HCT116 (cell line): ENCODE measurements at regions not wholly inside any gene's neighbourhood (a gene's known extent, or its start where the extent isn't known, plus 50 kb on each side); places are given as distances from the start of the nearest gene placed in this dataset.

Source experiments
- ATAC-seq: fragments of 200-7000 bp; cut with Tn5 transposase; 2 replicates; pipeline ENCODE4 v1.9.1; 2020; ENCODE audit warnings: mild to moderate bottlenecking, moderate library complexity
- BruUV-seq: library from RNA; stranded (reverse); fragments of 400-500 nt; replicated peaks from 2 replicates; lab custom pipeline; 2021; lab: Mats Ljungman, UMichigan
- CTCF ChIA-PET: fragments of 300-600 bp; sonication (Branson Sonifier 250); formaldehyde crosslinking; loops from one replicate; lab custom pipeline; 2021; ENCODE audit warnings: antibody characterized with exemption; lab: Charles Lee
- POLR2A ChIA-PET: fragments of 300-600, 350-600 bp; sonication (Branson Sonifier 250); formaldehyde crosslinking; loops from one replicate; lab custom pipeline; 2021; ENCODE audit warnings: antibody characterized with exemption; lab: Charles Lee
- RAD21 ChIA-PET, 2 experiments: fragments of 300-600 bp; sonication (Branson Sonifier 250); formaldehyde crosslinking; loops; one replicate each; lab custom pipeline; 2023; ENCODE audit warnings: low total read pairs in 2 of 2; ENCODE audit not compliant: uncharacterized antibody in 2 of 2, unreplicated experiment in 2 of 2, low non-redundant PET in 1 of 2; lab: Charles Lee
- DNase-seq: peaks from one replicate; pipeline ENCODE4 v3.0.0-alpha.2; 2010; ENCODE audit warnings: low read depth, low spot score
- H2AFZ ChIP-seq: fragments of 200-600 bp; shearing (Covaris generic), sonication (generic); 2 replicates; pipeline ENCODE4 v1.6.1; 2017; ENCODE audit warnings: low read depth, mixed run types, mixed read lengths, antibody characterized with exemption, low read length; ENCODE audit not compliant: poor library complexity, severe bottlenecking
- H3K27ac ChIP-seq: 2 replicates; pipeline ENCODE4 v1.5.1; 2012; ENCODE audit warnings: low read depth, low read length
- H3K27me3 ChIP-seq: fragments of 200-600 bp; sonication (generic); 2 replicates; pipeline ENCODE4 v1.6.1; 2016; ENCODE audit warnings: mixed run types, low read length, mixed read lengths; ENCODE audit not compliant: insufficient read depth
- H3K36me3 ChIP-seq, 2 experiments: fragments of 200-500 bp in 1 of 2; fragments of 200-600 bp in 1 of 2; sonication (Bioruptor generic) in 1 of 2; sonication (generic) in 1 of 2; 2 replicates each; pipeline versions ENCODE4 v1.5.1 to v1.6.1; 2014 to 2016; ENCODE audit warnings: low read length in 2 of 2, inconsistent platforms in 1 of 2, mixed read lengths in 1 of 2, mixed run types in 1 of 2; ENCODE audit not compliant: insufficient read depth in 2 of 2, control insufficient read depth in 1 of 2
- H3K4me1 ChIP-seq, 2 experiments: fragments of 200-600 bp in 1 of 2; sonication (generic) in 1 of 2; 2 replicates each; pipeline versions ENCODE4 v1.5.1 to v1.6.1; 2012 to 2017; ENCODE audit warnings: low read length in 2 of 2, inconsistent platforms in 1 of 2, mild to moderate bottlenecking in 1 of 2, mixed read lengths in 1 of 2, mixed run types in 1 of 2, moderate library complexity in 1 of 2; ENCODE audit not compliant: insufficient read depth in 2 of 2, control insufficient read depth in 1 of 2
- H3K4me2 ChIP-seq: fragments of 200-600 bp; sonication (generic); 2 replicates; pipeline ENCODE4 v1.6.1; 2017; ENCODE audit warnings: mixed run types, low read length, mixed read lengths
- H3K4me3 ChIP-seq, 2 experiments: fragments of 200-600 bp in 1 of 2; sonication (generic) in 1 of 2; replicated peaks in 1 of 2; 2 replicates each; pipeline ENCODE4 v1.5.1; 2011 to 2016; ENCODE audit warnings: low read length in 2 of 2, control low read depth in 1 of 2, low read depth in 1 of 2, mild to moderate bottlenecking in 1 of 2, mixed read lengths in 1 of 2, mixed run types in 1 of 2
- H3K79me2 ChIP-seq: fragments of 200-600 bp; sonication (generic); 2 replicates; pipeline ENCODE4 v1.6.1; 2017; ENCODE audit warnings: mild to moderate bottlenecking, mixed run types, low read length, moderate library complexity, mixed read lengths; ENCODE audit not compliant: insufficient read depth
- H3K9ac ChIP-seq: fragments of 200-600 bp; sonication (generic); 2 replicates; pipeline ENCODE4 v1.6.1; 2016; ENCODE audit warnings: low read length, mixed read lengths
- H3K9me2 ChIP-seq: fragments of 200-600 bp; sonication (generic), shearing (Covaris generic); 2 replicates; pipeline ENCODE4 v1.6.1; 2017; ENCODE audit warnings: mixed run types, mild to moderate bottlenecking, moderate library complexity; ENCODE audit not compliant: insufficient read depth
- H3K9me3 ChIP-seq, 2 experiments: fragments of 200-500 bp in 1 of 2; fragments of 200-600 bp in 1 of 2; sonication (Bioruptor generic) in 1 of 2; sonication (generic) in 1 of 2; 2 replicates each; pipeline ENCODE4 v1.6.1; 2014 to 2017; ENCODE audit warnings: low read length in 2 of 2, mixed read lengths in 2 of 2, inconsistent platforms in 1 of 2, low read depth in 1 of 2, mild to moderate bottlenecking in 1 of 2, mixed run types in 1 of 2, moderate library complexity in 1 of 2; ENCODE audit not compliant: control insufficient read depth in 1 of 2, insufficient read depth in 1 of 2
- H4K20me1 ChIP-seq: fragments of 200-600 bp; sonication (generic), shearing (Covaris generic); 2 replicates; pipeline ENCODE4 v1.6.1; 2017; ENCODE audit warnings: mixed run types, mild to moderate bottlenecking, moderate library complexity; ENCODE audit not compliant: insufficient read depth
- EGR1 ChIP-seq: IDR thresholded peaks from 2 replicates; pipeline ENCODE4 v1.6.1; 2012; ENCODE audit warnings: low read depth
- JUND ChIP-seq: IDR thresholded peaks from 2 replicates; pipeline ENCODE4 v1.6.1; 2012
- POLR2A ChIP-seq: IDR thresholded peaks from 2 replicates; pipeline ENCODE4 v1.7.0; 2011; ENCODE audit warnings: borderline replicate concordance; ENCODE audit not compliant: insufficient read depth, insufficient read length; ENCODE audit errors: extremely low read depth
- POLR2AphosphoS5 ChIP-seq: IDR thresholded peaks from 2 replicates; pipeline ENCODE4 v1.6.1; 2011; ENCODE audit warnings: mild to moderate bottlenecking, low read depth, low read length, moderate library complexity
- SP1 ChIP-seq: IDR thresholded peaks from 2 replicates; pipeline ENCODE4 v1.6.1; 2012; ENCODE audit warnings: low read depth
- SRF ChIP-seq: IDR thresholded peaks from 2 replicates; pipeline ENCODE4 v1.6.1; 2012; ENCODE audit warnings: low read depth
- TCF7L2 ChIP-seq: IDR thresholded peaks from 2 replicates; pipeline ENCODE4 v1.7.0; 2011; ENCODE audit warnings: borderline replicate concordance, inconsistent platforms; ENCODE audit not compliant: insufficient read depth, insufficient read length; ENCODE audit errors: extremely low read depth
- intact Hi-C: fragments of 100-400 bp; cut with micrococcal nuclease; formaldehyde crosslinking; loops from 2 replicates; pipeline ENCODE4 v1.10.0; 2022
- TF ChIP-seq, protein P1 (sequence below): IDR thresholded peaks from 2 replicates; pipeline ENCODE4 v1.6.1; 2012; ENCODE audit warnings: low read depth
- TF ChIP-seq, protein P2 (sequence below), 3 experiments: fragments of 200-600 bp in 1 of 3; sonication (generic) in 1 of 3; IDR thresholded peaks in 2 of 3; conservative IDR thresholded peaks in 1 of 3; 2 replicates each; pipeline ENCODE4 v1.5.1; 2012 to 2017; ENCODE audit warnings: low read depth in 2 of 3, low read length in 2 of 3, antibody characterized with exemption in 1 of 3, borderline replicate concordance in 1 of 3, control low read depth in 1 of 3, mild to moderate bottlenecking in 1 of 3, mixed read lengths in 1 of 3, mixed run types in 1 of 3, moderate library complexity in 1 of 3; ENCODE audit not compliant: insufficient read depth in 1 of 3
- TF ChIP-seq, protein P3 (sequence below): IDR thresholded peaks from 2 replicates; pipeline ENCODE4 v1.6.1; 2012

DNA sequence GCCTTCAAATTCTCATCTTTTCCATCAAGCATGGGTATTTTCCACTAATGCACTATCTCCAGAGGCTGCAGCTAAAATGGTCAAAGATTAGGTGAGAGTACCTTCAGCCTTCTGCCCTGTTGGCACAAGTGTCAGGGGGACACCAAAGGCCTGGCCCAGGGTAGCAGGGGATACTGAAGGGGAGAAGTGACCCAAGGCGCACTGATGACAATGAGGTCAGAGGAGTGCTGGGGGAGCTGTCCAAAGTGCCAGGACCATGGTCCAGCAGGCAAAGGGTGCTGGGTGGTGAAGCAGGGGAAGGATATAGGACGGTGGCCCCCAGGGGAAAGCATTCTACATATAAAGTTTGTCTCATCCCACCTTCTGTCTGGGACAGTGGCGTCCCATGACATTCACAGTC is 303.4 kb downstream of the SMAD2 start:
- Histone ChIP-seq H3K36me3 (no peaks in the 10 kb centered on the region), H3K9ac (no peak overlapping the region), H3K4me3 (no peak overlapping the region), H3K4me1 (no peaks in the 10 kb centered on the region), H3K9me2 (no peaks in the 10 kb centered on the region), H3K27me3 (peaks cover 17% of the 10 kb centered on the region), H3K9me3 (no peaks in the 10 kb centered on the region), H3K4me2 (no peak overlapping the region), H4K20me1 (no peaks in the 10 kb centered on the region)
- ATAC-seq (no peak), DNase-seq (no peak)
- RAD21 ChIA-PET = no interaction called here
- no TSS peak for BruUV-seq
- intact Hi-C loops = no loop called here
- POLR2A ChIA-PET = no interaction called here
- TF ChIP-seq EGR1 (no peak), SP1 (no peak)
- TF ChIP-seq, protein P1, sequence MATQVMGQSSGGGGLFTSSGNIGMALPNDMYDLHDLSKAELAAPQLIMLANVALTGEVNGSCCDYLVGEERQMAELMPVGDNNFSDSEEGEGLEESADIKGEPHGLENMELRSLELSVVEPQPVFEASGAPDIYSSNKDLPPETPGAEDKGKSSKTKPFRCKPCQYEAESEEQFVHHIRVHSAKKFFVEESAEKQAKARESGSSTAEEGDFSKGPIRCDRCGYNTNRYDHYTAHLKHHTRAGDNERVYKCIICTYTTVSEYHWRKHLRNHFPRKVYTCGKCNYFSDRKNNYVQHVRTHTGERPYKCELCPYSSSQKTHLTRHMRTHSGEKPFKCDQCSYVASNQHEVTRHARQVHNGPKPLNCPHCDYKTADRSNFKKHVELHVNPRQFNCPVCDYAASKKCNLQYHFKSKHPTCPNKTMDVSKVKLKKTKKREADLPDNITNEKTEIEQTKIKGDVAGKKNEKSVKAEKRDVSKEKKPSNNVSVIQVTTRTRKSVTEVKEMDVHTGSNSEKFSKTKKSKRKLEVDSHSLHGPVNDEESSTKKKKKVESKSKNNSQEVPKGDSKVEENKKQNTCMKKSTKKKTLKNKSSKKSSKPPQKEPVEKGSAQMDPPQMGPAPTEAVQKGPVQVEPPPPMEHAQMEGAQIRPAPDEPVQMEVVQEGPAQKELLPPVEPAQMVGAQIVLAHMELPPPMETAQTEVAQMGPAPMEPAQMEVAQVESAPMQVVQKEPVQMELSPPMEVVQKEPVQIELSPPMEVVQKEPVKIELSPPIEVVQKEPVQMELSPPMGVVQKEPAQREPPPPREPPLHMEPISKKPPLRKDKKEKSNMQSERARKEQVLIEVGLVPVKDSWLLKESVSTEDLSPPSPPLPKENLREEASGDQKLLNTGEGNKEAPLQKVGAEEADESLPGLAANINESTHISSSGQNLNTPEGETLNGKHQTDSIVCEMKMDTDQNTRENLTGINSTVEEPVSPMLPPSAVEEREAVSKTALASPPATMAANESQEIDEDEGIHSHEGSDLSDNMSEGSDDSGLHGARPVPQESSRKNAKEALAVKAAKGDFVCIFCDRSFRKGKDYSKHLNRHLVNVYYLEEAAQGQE = peak; percentile 14; the same call in 1 of the 2 replicates
- TF ChIP-seq, all 23 proteins: peak for 1
- CTCF ChIA-PET = no interaction called here
- no peak overlapping the region for H3K27ac ChIP-seq
- no peaks in the 10 kb centered on the region for H3K79me2 ChIP-seq
- no peak overlapping the region for H2AFZ ChIP-seq

DNA sequence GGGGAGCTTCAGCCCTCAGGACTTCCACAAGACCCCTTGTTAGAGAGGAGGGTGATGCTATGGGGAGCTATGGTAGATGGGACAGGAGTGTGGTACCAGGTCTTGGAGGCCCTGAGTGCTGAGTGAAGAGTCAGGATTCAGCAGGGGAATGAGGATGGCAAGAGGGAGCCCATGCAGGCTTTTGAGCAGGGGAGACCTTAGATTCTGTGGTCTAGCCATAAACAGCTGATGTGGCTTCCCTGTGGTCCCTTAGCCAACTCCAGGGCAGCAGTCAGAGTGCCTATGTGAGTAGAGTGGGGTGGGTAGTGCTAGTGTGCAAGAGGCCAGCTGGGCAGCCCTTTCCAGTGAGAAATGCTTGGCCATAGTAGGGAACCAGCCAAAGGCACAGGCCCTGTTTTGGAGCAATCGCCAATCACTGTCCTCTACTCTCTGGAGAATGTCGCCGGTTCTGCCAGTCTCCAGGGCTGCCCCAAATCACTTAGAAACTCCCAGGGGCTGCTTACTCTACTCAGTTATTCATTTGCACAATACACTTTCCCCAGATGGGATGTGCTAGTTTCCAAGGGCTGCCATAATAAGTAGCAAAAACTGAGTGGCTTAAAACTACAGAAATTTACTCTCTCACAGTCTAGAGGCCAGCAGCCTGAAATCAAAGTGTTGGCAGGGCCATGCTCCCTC is 310.5 kb downstream of the SMAD2 start:
- no peaks in the 10 kb centered on the region for H3K9me2 ChIP-seq
- POLR2A ChIA-PET = no interaction called here
- H3K4me3 ChIP-seq = no peak overlapping the region
- H2AFZ ChIP-seq = no peak overlapping the region
- no peaks in the 10 kb centered on the region for H4K20me1 ChIP-seq
- H3K4me2 ChIP-seq = no peak overlapping the region
- CTCF ChIA-PET = no interaction called here
- H3K27ac ChIP-seq = no peak overlapping the region
- no peaks in the 10 kb centered on the region for H3K4me1 ChIP-seq
- intact Hi-C loops = no loop called here
- H3K79me2 ChIP-seq = no peaks in the 10 kb centered on the region
- RAD21 ChIA-PET = no interaction called here
- no peaks in the 10 kb centered on the region for H3K36me3 ChIP-seq
- H3K27me3 ChIP-seq = no peaks in the 10 kb centered on the region
- H3K9ac ChIP-seq = no peak overlapping the region
- no TSS peak for BruUV-seq
- H3K9me3 ChIP-seq = no peaks in the 10 kb centered on the region
- TF ChIP-seq POLR2A (no peak), JUND (no peak), TCF7L2 (no peak), POLR2AphosphoS5 (no peak), SRF (no peak)
- TF ChIP-seq, protein P2, sequence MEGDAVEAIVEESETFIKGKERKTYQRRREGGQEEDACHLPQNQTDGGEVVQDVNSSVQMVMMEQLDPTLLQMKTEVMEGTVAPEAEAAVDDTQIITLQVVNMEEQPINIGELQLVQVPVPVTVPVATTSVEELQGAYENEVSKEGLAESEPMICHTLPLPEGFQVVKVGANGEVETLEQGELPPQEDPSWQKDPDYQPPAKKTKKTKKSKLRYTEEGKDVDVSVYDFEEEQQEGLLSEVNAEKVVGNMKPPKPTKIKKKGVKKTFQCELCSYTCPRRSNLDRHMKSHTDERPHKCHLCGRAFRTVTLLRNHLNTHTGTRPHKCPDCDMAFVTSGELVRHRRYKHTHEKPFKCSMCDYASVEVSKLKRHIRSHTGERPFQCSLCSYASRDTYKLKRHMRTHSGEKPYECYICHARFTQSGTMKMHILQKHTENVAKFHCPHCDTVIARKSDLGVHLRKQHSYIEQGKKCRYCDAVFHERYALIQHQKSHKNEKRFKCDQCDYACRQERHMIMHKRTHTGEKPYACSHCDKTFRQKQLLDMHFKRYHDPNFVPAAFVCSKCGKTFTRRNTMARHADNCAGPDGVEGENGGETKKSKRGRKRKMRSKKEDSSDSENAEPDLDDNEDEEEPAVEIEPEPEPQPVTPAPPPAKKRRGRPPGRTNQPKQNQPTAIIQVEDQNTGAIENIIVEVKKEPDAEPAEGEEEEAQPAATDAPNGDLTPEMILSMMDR (IDR thresholded peaks at IDR 0.05 in 2 of 3, conservative IDR thresholded peaks at IDR 0.05 in 1 of 3; ENCODE audit: borderline replicate concordance in 1 of 3, insufficient read depth in 1 of 3, low read depth in 2 of 3, low read length in 2 of 3) = no peak
- TF ChIP-seq, protein P3, sequence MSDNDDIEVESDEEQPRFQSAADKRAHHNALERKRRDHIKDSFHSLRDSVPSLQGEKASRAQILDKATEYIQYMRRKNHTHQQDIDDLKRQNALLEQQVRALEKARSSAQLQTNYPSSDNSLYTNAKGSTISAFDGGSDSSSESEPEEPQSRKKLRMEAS = no peak
- TF ChIP-seq, all 23 proteins: peak for 0
- no peak for DNase-seq
- no peak for ATAC-seq
